ENCODE measurements at regions not wholly inside any gene's neighbourhood (a gene's known extent, or its start where the extent isn't known, plus 50 kb on each side); places are given as distances from the start of the nearest gene placed in this dataset.

- Histone ChIP-seq H3K4me3 (replicated peaks in 1 of 3; ENCODE audit: insufficient read depth in 1 of 3, low read depth in 2 of 3, low read length in 3 of 3) (no peak overlapping the region), H3K9ac (ENCODE audit: insufficient read depth, low read depth, low read length) (no peak overlapping the region), H3K36me3 (replicated peaks in 1 of 2; ENCODE audit: control insufficient read depth in 1 of 2, insufficient read depth in 2 of 2, low read length in 2 of 2) (no peaks in the 10 kb centered on the region), H3K79me2 (ENCODE audit: insufficient read depth, low read length) (no peaks in the 10 kb centered on the region), H4K20me1 (ENCODE audit: insufficient read depth, low read length) (no peaks in the 10 kb centered on the region), H3K9me3 (ENCODE audit: low read length) (peaks cover 74% of the 10 kb centered on the region), H3K27ac (ENCODE audit: extremely low read length, insufficient read depth, low read length) (no peak overlapping the region), H3K4me2 (ENCODE audit: low read depth, low read length) (no peak overlapping the region), H2AFZ (ENCODE audit: low read length) (no peak overlapping the region), H3K27me3 (ENCODE audit: control insufficient read depth in 1 of 2, insufficient read depth in 2 of 2, low read length in 2 of 2) (no peaks in the 10 kb centered on the region; a peak in 1 of 5 replicates), H3K4me1 (ENCODE audit: insufficient read depth, low read length) (no peaks in the 10 kb centered on the region)
- WGBS (ENCODE audit: low lambda C conversion rate) = 26% methylated on average over 5 of the region's 5 CpGs
- intact Hi-C loops (cut with micrococcal nuclease; ENCODE audit: unreplicated experiment) = no loop called here
- FAIRE-seq (no peak), DNase-seq (ENCODE audit: low spot score) (no peak), ATAC-seq (no peak)
- CTCF ChIA-PET (ENCODE audit: low intra/inter-chr PET ratio, low total read pairs) = no interaction called here
- TF ChIP-seq, protein P1, sequence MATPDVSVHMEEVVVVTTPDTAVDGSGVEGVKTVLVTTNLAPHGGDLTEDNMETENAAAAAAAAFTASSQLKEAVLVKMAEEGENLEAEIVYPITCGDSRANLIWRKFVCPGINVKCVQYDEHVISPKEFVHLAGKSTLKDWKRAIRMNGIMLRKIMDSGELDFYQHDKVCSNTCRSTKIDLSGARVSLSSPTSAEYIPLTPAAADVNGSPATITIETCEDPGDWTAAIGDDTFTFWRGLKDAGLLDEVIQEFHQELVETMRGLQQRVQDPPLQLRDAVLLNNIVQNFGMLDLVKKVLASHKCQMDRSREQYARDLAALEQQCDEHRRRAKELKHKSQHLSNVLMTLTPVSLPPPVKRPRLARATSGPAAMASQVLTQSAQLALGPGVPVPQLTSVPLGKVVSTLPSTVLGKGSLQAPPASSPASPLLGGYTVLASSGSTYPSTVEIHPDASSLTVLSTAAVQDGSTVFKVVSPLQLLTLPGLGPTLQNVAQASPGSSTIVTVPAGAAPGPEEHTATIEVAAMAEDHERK (CRISPR knock-in tag; IDR thresholded peaks at IDR 0.05; ENCODE audit: low read depth) = no peak
- no peak for TF ChIP-seq HMGA1 (CRISPR knock-in tag; conservative IDR thresholded peaks at IDR 0.05)
- no peak for TF ChIP-seq ZNF235 (CRISPR knock-in tag; IDR thresholded peaks at IDR 0.05; ENCODE audit: borderline replicate concordance)
- TF ChIP-seq TERF1 (CRISPR knock-in tag; IDR thresholded peaks at IDR 0.05) = no peak
- TF ChIP-seq THAP7 (CRISPR knock-in tag; IDR thresholded peaks at IDR 0.05) = no peak
- TF ChIP-seq DDIT3 (CRISPR knock-in tag; IDR thresholded peaks at IDR 0.05) = no peak
- no peak for TF ChIP-seq SUZ12 (IDR thresholded peaks at IDR 0.05; ENCODE audit: low read depth, low read length)
- no peak for TF ChIP-seq MED13 (CRISPR knock-in tag; IDR thresholded peaks at IDR 0.05)
- no peak for TF ChIP-seq POLR2AphosphoS5 (IDR thresholded peaks at IDR 0.05; ENCODE audit: low read depth, low read length)
- no peak for TF ChIP-seq SMAD1 (CRISPR knock-in tag; IDR thresholded peaks at IDR 0.05; ENCODE audit: borderline replicate concordance, low read depth)
- TF ChIP-seq ZNF777 (CRISPR knock-in tag; IDR thresholded peaks at IDR 0.05) = no peak
- TF ChIP-seq ZNF703 (CRISPR knock-in tag; IDR thresholded peaks at IDR 0.05; ENCODE audit: borderline replicate concordance) = no peak
- no peak for TF ChIP-seq KMT2A (CRISPR knock-in tag; IDR thresholded peaks at IDR 0.05)
- TF ChIP-seq PRDM4 (CRISPR knock-in tag; IDR thresholded peaks at IDR 0.05; ENCODE audit: borderline replicate concordance) = no peak
- POLR2A ChIA-PET = no interaction called here
- in situ Hi-C loops (cut with HindIII; ENCODE audit: extremely low pct_ligation_motif_present, low pct_unique_long_range_greater_than_20kb) = no loop called here
- BruUV-seq (replicated peaks) = no TSS peak
These were observed 435.5 kb downstream of the SOX11 start for GRCh38 chr2:6127718-6128117.

Measured in HepG2 (cell line).